ENCODE measurements at regions not wholly inside any gene's neighbourhood (a gene's known extent, or its start where the extent isn't known, plus 50 kb on each side); places are given as distances from the start of the nearest gene placed in this dataset.

DNA sequence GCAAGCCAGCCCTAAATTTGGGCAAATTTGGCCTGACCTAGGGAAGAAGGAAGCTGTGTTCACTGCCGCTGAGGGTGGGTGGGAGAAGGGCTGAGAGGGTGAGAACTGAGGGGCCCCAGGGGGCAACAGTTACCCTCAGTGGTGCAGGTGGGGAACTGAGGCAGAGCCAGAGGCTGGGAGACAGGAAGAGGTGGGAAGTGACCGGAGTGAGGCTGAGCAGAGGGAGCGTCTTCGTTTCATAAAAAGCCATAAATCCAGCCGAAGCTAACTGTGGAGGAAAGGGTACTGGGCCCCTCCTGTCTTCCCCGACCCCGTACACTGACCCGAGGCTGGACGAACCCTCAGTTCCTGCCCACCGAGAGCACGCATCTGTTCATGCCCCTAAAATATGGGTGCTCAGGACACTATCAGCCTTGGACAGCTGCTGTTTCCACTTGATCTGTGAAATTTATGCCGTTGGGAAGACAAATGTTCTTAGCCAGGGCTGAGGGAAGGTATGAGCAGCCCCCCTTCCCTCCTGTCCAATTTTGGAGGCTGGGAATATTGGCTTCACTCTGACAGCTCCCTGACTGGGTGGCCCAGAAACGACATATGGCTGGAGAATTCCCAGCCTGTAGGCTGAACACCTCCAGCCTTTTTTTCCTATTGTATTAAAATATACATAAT is 116.5 kb downstream of the KIF26A start:
- ATAC-seq = no peak
- H3K79me2 ChIP-seq (ENCODE audit: insufficient read depth, low read length) = no peaks in the 10 kb centered on the region
- TF ChIP-seq EZH2 (IDR thresholded peaks at IDR 0.05) (no peak), CEBPB (IDR thresholded peaks at IDR 0.05; ENCODE audit: low read depth) (no peak), ZBTB33 (IDR thresholded peaks at IDR 0.05; ENCODE audit: extremely low read depth, insufficient replicate concordance, low read length) (no peak), ATF3 (IDR thresholded peaks at IDR 0.05) (no peak), ELF1 (IDR thresholded peaks at IDR 0.05; ENCODE audit: borderline replicate concordance, low read depth) (no peak), ZFX (IDR thresholded peaks at IDR 0.05) (no peak), FOSL1 (IDR thresholded peaks at IDR 0.05; ENCODE audit: low read depth) (no peak), EZH2phosphoT487 (IDR thresholded peaks at IDR 0.05; ENCODE audit: borderline replicate concordance) (no peak), JUND (IDR thresholded peaks at IDR 0.05) (no peak), POLR2A (IDR thresholded peaks at IDR 0.05; ENCODE audit: borderline replicate concordance, extremely low read depth, insufficient read depth, insufficient read length) (no peak)
- RAD21 ChIA-PET (ENCODE audit: low non-redundant PET in 1 of 2, low total read pairs in 2 of 2, uncharacterized antibody in 2 of 2, unreplicated experiment in 2 of 2) = no interaction called here
- POLR2A ChIA-PET = no interaction called here
- no TSS peak for BruUV-seq (replicated peaks)
- H3K36me3 ChIP-seq (ENCODE audit: control insufficient read depth in 1 of 2, insufficient read depth in 2 of 2, low read length in 2 of 2) = no peaks in the 10 kb centered on the region
- no peak overlapping the region for H3K27ac ChIP-seq (ENCODE audit: low read depth, low read length)
- no peaks in the 10 kb centered on the region for H3K9me3 ChIP-seq (ENCODE audit: control insufficient read depth in 1 of 2, insufficient read depth in 1 of 2, low read depth in 1 of 2, low read length in 2 of 2)
- no peak overlapping the region for H3K9ac ChIP-seq (ENCODE audit: low read length)
- CTCF ChIA-PET = no interaction called here
- no peak overlapping the region for H3K4me2 ChIP-seq (ENCODE audit: low read length)
- H3K9me2 ChIP-seq (ENCODE audit: insufficient read depth) = no peaks in the 10 kb centered on the region
- intact Hi-C loops (cut with micrococcal nuclease) = no loop called here
- H3K4me3 ChIP-seq (replicated peaks in 1 of 2; ENCODE audit: low read depth in 1 of 2, low read length in 2 of 2) = no peak overlapping the region
- no peaks in the 10 kb centered on the region for H3K4me1 ChIP-seq (ENCODE audit: control insufficient read depth in 1 of 2, insufficient read depth in 2 of 2, low read length in 2 of 2)
- no peaks in the 10 kb centered on the region; the same call in 1 of the 2 replicates for H3K27me3 ChIP-seq (ENCODE audit: insufficient read depth, low read length)
- no peak overlapping the region for H2AFZ ChIP-seq (ENCODE audit: low read depth, low read length, poor library complexity, severe bottlenecking)
- no peaks in the 10 kb centered on the region for H4K20me1 ChIP-seq (ENCODE audit: insufficient read depth)
- DNase-seq (ENCODE audit: low read depth, low spot score) = no peak
